ENCODE measurements at regions not wholly inside any gene's neighbourhood (a gene's known extent, or its start where the extent isn't known, plus 50 kb on each side); places are given as distances from the start of the nearest gene placed in this dataset.

GRCh38 chr2:81576713-81577112, 1272.2 kb upstream of the LRRTM1 start:
- DNase-seq: no peak

- DNase-seq: no peak
These were observed 1246.6 kb upstream of the LRRTM1 start for GRCh38 chr2:81551040-81551634.

DNA sequence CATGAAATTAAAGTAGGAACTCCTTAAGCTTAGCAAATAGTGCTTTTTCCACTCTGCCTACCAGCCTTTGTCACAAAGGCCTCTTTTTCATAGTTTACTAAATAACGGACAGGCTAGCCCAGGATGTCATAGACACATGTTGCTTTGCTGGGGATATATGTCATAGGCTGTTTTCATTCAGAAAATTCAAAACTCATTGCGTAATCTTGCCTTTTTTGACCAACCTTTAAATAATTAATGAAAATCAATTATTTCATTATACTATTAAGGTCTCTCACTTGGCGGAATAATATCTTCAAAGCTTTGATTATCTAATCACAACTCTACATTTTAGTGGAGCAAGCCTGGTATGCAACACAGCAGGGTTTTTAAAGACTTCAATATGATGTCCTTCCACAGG, 1245.7 kb upstream of the LRRTM1 start:
- no peak for DNase-seq

GRCh38 chr2:81549646-81550045, 1245.1 kb upstream of the LRRTM1 start:
- no peak for DNase-seq

DNA sequence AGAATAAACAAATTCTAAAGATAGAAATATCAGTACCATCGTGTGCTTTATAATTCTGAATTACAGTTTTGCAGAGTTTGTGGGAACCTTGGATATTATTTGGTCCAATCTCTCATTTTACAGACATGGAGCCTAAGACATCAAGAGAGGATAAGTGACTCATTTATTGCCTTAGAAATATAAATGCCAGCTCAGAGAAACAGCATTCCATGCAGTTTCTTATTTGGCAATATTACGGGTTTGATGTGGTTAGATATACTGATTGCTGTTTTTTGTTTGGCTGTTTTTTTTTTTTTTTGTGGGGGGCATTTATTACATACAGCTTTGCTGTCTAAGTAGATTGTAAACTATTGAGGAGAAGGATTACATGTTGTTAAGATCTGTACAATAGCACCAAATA, 1241.1 kb upstream of the LRRTM1 start:
- DNase-seq: no peak

DNA sequence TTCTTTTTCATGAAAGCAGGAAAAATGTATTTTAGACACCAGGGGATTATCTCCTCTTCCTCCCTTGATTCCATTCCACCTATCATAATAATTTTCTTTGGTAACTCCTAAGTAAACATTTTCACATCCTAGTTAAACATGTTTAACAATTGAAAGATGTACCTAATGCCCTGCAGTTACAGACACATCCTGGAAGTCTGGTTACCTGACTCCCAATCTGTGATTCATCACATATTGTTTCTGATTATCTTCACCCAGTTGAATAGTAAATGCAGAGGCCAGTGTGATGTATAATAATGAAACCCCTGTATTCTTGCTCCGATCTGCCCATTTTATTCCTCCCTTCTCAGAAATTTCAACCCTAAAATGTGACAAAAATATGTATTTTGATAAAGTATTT, 1237.6 kb upstream of the LRRTM1 start:
- no peak for DNase-seq

DNA sequence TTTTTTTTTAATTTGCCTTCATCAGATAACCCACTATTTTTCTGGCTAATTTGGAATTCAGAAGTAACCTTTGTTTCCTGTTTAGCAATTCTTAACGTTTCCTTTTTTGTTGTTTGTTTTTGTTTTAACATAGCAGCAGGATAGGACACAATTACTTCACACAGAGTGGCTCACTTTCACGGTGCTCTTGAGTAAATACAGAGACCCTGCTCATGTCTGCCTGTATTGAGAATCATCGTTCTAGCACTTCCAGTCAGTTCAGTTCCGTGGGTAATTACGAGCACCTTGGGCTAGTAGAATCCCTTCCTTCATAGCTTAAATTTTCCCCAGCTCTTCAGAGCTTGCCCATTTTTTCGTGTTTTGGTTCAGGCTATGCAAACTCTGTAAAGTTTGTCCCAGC, 1225.4 kb upstream of the LRRTM1 start:
- DNase-seq: no peak

DNA sequence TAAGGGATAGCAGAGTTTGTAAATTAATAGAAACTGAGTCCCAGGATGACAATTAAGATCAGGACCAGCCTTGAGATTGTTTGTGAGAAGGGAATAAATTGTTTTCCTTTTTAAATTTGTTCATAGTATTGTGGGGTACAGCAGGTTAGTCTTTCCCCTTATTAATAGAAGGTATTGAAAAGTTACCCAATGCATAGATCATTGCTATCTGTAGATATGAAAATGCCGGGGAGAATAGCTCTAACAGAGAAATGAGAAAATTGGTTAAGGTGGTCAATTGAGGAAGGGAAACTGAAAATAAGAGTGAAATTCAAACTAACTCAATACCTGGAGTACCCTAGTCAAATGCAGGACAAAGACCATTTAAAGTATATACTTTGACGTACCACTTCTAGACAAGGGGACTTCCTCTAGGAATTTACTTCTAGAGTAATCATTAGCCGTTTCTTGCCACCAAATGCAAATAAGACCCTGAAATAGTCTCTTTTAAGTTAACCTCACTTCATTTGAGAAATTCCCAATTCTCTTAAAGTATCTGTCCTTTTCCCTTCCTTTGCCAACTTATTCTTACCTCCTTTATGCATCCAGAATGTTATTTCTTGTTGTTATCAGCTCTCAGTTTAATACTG, 1224.4 kb upstream of the LRRTM1 start:
- no peak for DNase-seq

- DNase-seq: no peak
These were observed 1218.8 kb upstream of the LRRTM1 start for GRCh38 chr2:81523344-81523743.

GRCh38 chr2:81513328-81513727, 1208.8 kb upstream of the LRRTM1 start:
- DNase-seq: no peak

DNA sequence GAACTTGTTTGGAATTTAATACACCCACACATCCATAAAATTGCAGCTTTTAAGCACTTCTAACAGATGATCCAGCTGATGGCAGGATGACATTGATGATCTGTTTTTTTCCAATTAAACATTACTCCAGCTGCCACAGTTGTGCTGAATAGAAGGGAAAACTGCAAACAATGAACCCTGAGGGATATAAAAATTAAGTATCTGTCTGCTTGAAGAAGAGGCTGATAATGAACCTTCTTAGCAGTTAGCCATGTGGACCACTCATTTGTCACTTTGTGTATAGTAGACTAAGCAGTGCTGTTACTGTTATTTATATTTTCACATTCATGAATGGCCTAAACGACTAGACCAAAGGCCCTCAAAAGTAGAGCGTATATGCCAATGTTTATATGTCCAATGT, 1201.0 kb upstream of the LRRTM1 start:
- DNase-seq: no peak

GRCh38 chr2:81495556-81495955, 1191.0 kb upstream of the LRRTM1 start:
- DNase-seq: no peak

- no peak for DNase-seq
These were observed 1178.7 kb upstream of the LRRTM1 start for GRCh38 chr2:81483254-81483653.

DNA sequence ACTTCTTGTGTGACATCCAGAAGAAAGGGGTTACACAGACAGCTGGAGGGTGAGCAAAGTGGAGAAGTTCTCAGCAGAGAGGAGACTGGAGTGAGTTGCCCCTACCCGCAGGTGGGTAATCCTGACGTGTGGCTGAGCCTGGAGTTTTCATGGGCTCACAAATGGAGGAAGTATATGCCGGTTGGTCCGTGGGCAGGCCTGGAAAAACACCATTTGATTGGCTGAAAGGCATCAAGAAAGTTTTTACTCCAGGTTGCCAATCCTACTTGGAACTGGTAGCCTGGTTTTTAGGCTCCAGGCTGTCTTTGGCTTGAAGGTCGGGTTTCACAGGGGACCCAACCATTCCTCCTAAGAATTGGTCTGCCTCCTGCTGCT, 1177.4 kb upstream of the LRRTM1 start:
- DNase-seq: peak; percentile 47

DNA sequence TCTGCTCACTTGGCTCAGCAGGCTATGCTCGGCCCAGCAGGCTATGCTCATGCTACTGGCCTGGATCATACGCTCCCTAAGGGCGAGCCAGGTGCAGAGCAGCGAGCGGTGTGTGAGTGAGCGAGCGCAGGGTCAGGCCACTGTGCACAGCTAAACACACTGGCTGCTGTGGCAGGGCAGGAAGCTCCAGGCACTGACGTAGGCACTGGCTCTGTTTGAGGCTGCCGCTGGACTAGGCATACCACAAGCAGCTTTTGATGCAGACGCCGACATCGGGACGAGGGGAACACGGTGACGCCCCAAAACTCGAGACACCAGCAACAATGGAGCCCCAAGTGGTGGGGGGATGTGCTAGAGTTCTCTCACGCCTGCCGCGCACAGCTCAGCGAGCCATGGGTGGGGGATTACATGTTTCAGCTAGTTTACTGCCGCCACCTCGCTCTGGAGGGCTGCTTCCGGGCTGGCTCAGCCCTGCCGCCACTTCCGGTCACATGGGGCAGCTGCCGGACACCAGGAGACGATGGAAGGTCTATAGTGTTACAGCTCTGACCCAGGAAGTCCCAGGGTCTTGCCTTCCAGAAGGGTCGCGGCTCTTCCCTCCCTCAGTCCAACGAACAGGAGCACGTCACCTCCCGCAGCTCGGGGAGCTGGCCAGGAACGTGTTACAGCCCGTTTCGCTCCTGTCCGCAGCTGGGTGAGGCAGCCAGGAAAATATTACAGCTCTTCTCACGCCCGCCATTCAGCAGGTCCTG, 1176.9 kb upstream of the LRRTM1 start:
- peak; percentile 85 for DNase-seq

DNA sequence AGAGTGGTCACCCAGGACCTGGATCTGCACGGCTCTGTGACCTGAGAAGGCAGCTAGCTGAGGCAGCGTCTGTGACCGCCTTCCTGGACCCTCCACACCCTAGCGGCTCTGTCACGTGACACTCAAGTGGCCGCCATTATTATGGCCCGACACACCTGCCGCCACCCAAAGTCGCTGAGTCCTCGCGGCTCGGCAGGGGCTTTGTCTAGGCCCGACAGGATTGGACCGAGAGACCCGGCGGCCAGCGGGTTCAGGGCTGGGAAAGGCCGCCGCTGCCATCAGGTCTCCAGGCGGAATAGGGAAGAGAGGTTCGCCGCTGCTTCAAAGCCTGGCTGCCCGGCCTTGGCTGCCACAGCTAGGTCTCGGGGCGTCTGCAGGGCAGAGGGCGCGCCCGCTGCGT, 1162.5 kb upstream of the LRRTM1 start:
- DNase-seq: no peak

GRCh38 chr2:81462420-81462819, 1157.9 kb upstream of the LRRTM1 start:
- no peak for DNase-seq

- DNase-seq: no peak
These were observed 1140.6 kb upstream of the LRRTM1 start for GRCh38 chr2:81445176-81445575.

DNA sequence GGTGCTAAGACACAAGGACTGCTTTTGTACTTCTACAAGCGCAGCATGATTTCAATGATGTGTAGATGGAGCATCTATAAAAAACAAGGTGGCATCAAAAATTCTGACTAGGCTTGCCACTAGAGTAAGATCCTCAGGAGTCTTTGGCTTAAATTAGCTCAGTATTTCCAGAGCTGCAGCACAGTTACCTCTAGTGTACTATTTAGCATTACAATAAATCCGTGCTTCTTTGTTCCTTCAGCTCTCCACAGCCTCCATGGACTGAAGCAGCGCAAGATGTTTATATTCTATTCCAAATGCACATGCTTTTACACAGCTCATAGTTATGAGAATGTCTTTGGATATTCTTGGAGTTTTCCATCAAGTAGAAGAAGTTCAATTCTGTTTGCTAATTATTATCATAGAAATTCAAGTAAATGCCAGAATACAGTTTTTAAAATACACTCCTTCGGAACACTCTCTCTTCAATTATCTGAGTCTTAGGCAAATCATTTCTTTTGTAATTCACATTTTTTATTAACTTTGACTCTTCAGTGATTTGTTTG, 1133.0 kb upstream of the LRRTM1 start:
- no peak for DNase-seq

DNA sequence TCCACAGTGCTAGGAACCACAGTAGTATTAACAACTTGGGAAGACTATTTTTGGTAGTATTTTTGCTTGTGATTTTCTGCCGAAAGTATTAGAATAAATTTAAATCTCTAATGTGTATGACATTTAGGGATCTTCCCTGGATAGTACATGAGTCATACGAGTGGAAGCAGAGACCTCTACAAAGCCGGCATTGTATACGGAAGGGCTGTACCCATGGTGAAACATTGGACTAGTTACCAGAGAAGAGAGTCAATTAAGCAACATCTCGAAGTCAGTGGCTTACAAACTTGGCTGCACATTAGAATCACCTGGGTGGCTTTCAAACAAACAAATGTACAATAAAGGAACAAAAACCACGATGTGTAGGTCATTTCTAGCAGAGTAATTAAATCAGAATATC, 1131.7 kb upstream of the LRRTM1 start:
- DNase-seq: no peak

- DNase-seq: no peak
These were observed 1108.1 kb upstream of the LRRTM1 start for GRCh38 chr2:81412681-81413080.

GRCh38 chr2:81403508-81403907, 1099.0 kb upstream of the LRRTM1 start:
- DNase-seq: no peak

DNA sequence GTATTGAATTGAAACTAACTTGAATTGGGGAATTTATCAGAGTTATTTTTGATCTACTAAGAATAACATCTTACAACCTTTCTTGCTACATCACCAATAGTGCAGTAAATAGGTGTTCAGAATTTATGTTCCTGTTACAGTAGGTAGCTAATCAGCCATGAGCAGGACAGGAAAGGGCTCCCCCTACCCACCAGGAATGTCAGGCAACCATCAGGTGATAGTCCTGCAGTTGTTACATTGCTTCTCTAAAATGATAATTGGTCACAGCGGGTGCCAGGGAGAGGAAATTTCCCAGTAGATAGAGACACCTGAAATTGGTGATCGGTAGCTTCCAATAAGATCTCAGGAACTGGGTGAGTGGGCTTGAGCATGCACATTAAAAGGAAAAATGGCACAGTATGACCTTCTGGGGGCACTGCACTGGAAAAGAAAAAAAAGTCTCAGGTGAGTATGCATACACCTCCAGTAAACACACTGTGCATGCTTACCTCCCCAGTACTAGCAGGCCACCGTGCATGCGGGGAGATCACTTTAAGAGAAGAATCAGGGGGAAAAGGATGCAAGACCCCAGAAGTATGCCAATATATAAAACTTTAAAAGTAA, 1092.0 kb upstream of the LRRTM1 start:
- DNase-seq: no peak

GRCh38 chr2:81395746-81396145, 1091.2 kb upstream of the LRRTM1 start:
- DNase-seq: no peak
